ENCODE measurements at regions not wholly inside any gene's neighbourhood (a gene's known extent, or its start where the extent isn't known, plus 50 kb on each side); places are given as distances from the start of the nearest gene placed in this dataset.

GRCh38 chr11:70672991-70673653 lies 274.8 kb downstream of the CTTN start:
- no peaks in the 10 kb centered on the region for H3K36me3 ChIP-seq (ENCODE audit: insufficient read depth)
- DNase-seq (ENCODE audit: extremely low spot score) = no peak
- no peaks in the 10 kb centered on the region for H3K4me1 ChIP-seq (ENCODE audit: insufficient read depth)
- no peak overlapping the region for H3K4me3 ChIP-seq (ENCODE audit: low read depth, low read length)
- 92% methylated on average over 8 of the region's 8 CpGs for WGBS
- no peak overlapping the region for H3K27ac ChIP-seq (ENCODE audit: low read depth)

- no peaks in the 10 kb centered on the region for H3K36me3 ChIP-seq (ENCODE audit: insufficient read depth)
- no peak overlapping the region for H3K27ac ChIP-seq (ENCODE audit: low read depth)
- WGBS = 87% methylated on average over 3 of the region's 3 CpGs
These were observed 276.3 kb downstream of the CTTN start for GRCh38 chr11:70674605-70675004.

GRCh38 chr11:70675697-70676374 lies 277.5 kb downstream of the CTTN start:
- no peak overlapping the region for H3K4me3 ChIP-seq (ENCODE audit: low read depth, low read length)
- WGBS = 69% methylated on average over 7 of the region's 7 CpGs
- H3K4me1 ChIP-seq (ENCODE audit: insufficient read depth) = no peaks in the 10 kb centered on the region
- H3K27ac ChIP-seq (ENCODE audit: low read depth) = no peak overlapping the region
- H3K36me3 ChIP-seq (ENCODE audit: insufficient read depth) = no peaks in the 10 kb centered on the region
- no peak for DNase-seq (ENCODE audit: extremely low spot score)

More at GRCh38 chr11:70674605-70675004, 276.3 kb downstream of the CTTN start:
- Histone ChIP-seq H3K4me3 (ENCODE audit: low read depth, low read length) (no peak overlapping the region), H3K4me1 (ENCODE audit: insufficient read depth) (no peaks in the 10 kb centered on the region)
- no peak for DNase-seq (ENCODE audit: extremely low spot score)

- Histone ChIP-seq H3K27ac (ENCODE audit: low read depth) (no peak overlapping the region), H3K4me3 (ENCODE audit: low read depth, low read length) (no peak overlapping the region), H3K4me1 (ENCODE audit: insufficient read depth) (no peaks in the 10 kb centered on the region), H3K36me3 (ENCODE audit: insufficient read depth) (no peaks in the 10 kb centered on the region)
- DNase-seq (ENCODE audit: extremely low spot score) = no peak
- WGBS = 91% methylated on average over 19 of the region's 19 CpGs
These were observed 279.0 kb downstream of the CTTN start for GRCh38 chr11:70677232-70677916.

GRCh38 chr11:70678931-70679900 lies 280.9 kb downstream of the CTTN start:
- Histone ChIP-seq H3K36me3 (ENCODE audit: insufficient read depth) (no peaks in the 10 kb centered on the region), H3K4me3 (ENCODE audit: low read depth, low read length) (no peak overlapping the region), H3K4me1 (ENCODE audit: insufficient read depth) (no peaks in the 10 kb centered on the region), H3K27ac (ENCODE audit: low read depth) (no peak overlapping the region)
- 91% methylated on average over 29 of the region's 29 CpGs for WGBS
- no peak for DNase-seq (ENCODE audit: extremely low spot score)

GRCh38 chr11:70680781-70681281 lies 282.5 kb downstream of the CTTN start:
- WGBS = 67% methylated on average over 13 of the region's 13 CpGs
- no peak overlapping the region for H3K27ac ChIP-seq (ENCODE audit: low read depth)
- no peaks in the 10 kb centered on the region for H3K4me1 ChIP-seq (ENCODE audit: insufficient read depth)
- DNase-seq (ENCODE audit: extremely low spot score) = no peak
- no peak overlapping the region for H3K4me3 ChIP-seq (ENCODE audit: low read depth, low read length)
- no peaks in the 10 kb centered on the region for H3K36me3 ChIP-seq (ENCODE audit: insufficient read depth)

- 84% methylated on average over 10 of the region's 10 CpGs for whole genome bisulfite sequencing
- no peak for DNase-seq (ENCODE audit: extremely low spot score)
- no peaks in the 10 kb centered on the region for H3K36me3 ChIP-seq (ENCODE audit: insufficient read depth)
- H3K4me3 ChIP-seq (ENCODE audit: low read depth, low read length) = no peak overlapping the region
- no peaks in the 10 kb centered on the region for H3K4me1 ChIP-seq (ENCODE audit: insufficient read depth)
- H3K27ac ChIP-seq (ENCODE audit: low read depth) = no peak overlapping the region
These were observed 283.7 kb downstream of the CTTN start for GRCh38 chr11:70682056-70682455.

- Histone ChIP-seq H3K4me1 (ENCODE audit: insufficient read depth) (no peaks in the 10 kb centered on the region), H3K4me3 (ENCODE audit: low read depth, low read length) (no peak overlapping the region), H3K27ac (ENCODE audit: low read depth) (no peak overlapping the region), H3K36me3 (ENCODE audit: insufficient read depth) (no peaks in the 10 kb centered on the region)
- 95% methylated on average over 12 of the region's 12 CpGs for WGBS
- no peak for DNase-seq (ENCODE audit: extremely low spot score)
These were observed 284.4 kb downstream of the CTTN start for GRCh38 chr11:70682760-70683159.

- H3K27ac ChIP-seq (ENCODE audit: low read depth) = no peak overlapping the region
- WGBS = 77% methylated on average over 6 of the region's 6 CpGs
- H3K4me3 ChIP-seq (ENCODE audit: low read depth, low read length) = no peak overlapping the region
These were observed 289.4 kb downstream of the CTTN start for GRCh38 chr11:70687716-70688115.

GRCh38 chr11:70688142-70688541 lies 289.8 kb downstream of the CTTN start:
- no peak for DNase-seq (ENCODE audit: extremely low spot score)
- Histone ChIP-seq H3K4me3 (ENCODE audit: low read depth, low read length) (no peak overlapping the region), H3K27ac (ENCODE audit: low read depth) (no peak overlapping the region), H3K4me1 (ENCODE audit: insufficient read depth) (no peaks in the 10 kb centered on the region), H3K36me3 (ENCODE audit: insufficient read depth) (no peaks in the 10 kb centered on the region)
- 90% methylated on average over 8 of the region's 8 CpGs for WGBS

More at GRCh38 chr11:70687716-70688115, 289.4 kb downstream of the CTTN start:
- Histone ChIP-seq H3K4me1 (ENCODE audit: insufficient read depth) (no peaks in the 10 kb centered on the region), H3K36me3 (ENCODE audit: insufficient read depth) (no peaks in the 10 kb centered on the region)
- DNase-seq (ENCODE audit: extremely low spot score) = no peak

- Histone ChIP-seq H3K4me3 (ENCODE audit: low read depth, low read length) (no peak overlapping the region), H3K27ac (ENCODE audit: low read depth) (no peak overlapping the region), H3K4me1 (ENCODE audit: insufficient read depth) (no peaks in the 10 kb centered on the region), H3K36me3 (ENCODE audit: insufficient read depth) (no peaks in the 10 kb centered on the region)
- DNase-seq (ENCODE audit: extremely low spot score) = no peak
- 89% methylated on average over 6 of the region's 6 CpGs for WGBS
These were observed 291.4 kb downstream of the CTTN start for GRCh38 chr11:70689764-70690163.

- no peak overlapping the region for H3K4me3 ChIP-seq (ENCODE audit: low read depth, low read length)
- H3K36me3 ChIP-seq (ENCODE audit: insufficient read depth) = no peaks in the 10 kb centered on the region
- H3K27ac ChIP-seq (ENCODE audit: low read depth) = no peak overlapping the region
- no peaks in the 10 kb centered on the region for H3K4me1 ChIP-seq (ENCODE audit: insufficient read depth)
- 85% methylated on average over 5 of the region's 5 CpGs for WGBS
- DNase-seq (ENCODE audit: extremely low spot score) = no peak
These were observed 293.8 kb downstream of the CTTN start for GRCh38 chr11:70692131-70692530.

GRCh38 chr11:70694371-70694770 lies 296.0 kb downstream of the CTTN start:
- DNase-seq (ENCODE audit: extremely low spot score) = no peak
- no peaks in the 10 kb centered on the region for H3K36me3 ChIP-seq (ENCODE audit: insufficient read depth)
- 89% methylated on average over 1 of the region's 1 CpG for WGBS
- no peak overlapping the region for H3K27ac ChIP-seq (ENCODE audit: low read depth)
- no peak overlapping the region for H3K4me3 ChIP-seq (ENCODE audit: low read depth, low read length)
- H3K4me1 ChIP-seq (ENCODE audit: insufficient read depth) = no peaks in the 10 kb centered on the region
